ENCODE measurements at regions not wholly inside any gene's neighbourhood (a gene's known extent, or its start where the extent isn't known, plus 50 kb on each side); places are given as distances from the start of the nearest gene placed in this dataset.

- H3K36me3 ChIP-seq (ENCODE audit: control insufficient read depth, insufficient read depth, low read length): no peaks in the 10 kb centered on the region
- DNase-seq (ENCODE audit: extremely low read depth, insufficient read length): no peak
- H3K27me3 ChIP-seq (replicated peaks; ENCODE audit: control insufficient read depth, insufficient read depth, low read length): no peaks in the 10 kb centered on the region
- no peak for TF ChIP-seq CTCF (IDR thresholded peaks at IDR 0.05; ENCODE audit: insufficient read depth, low read length, poor library complexity, severe bottlenecking)
- no peak overlapping the region for H3K4me3 ChIP-seq (replicated peaks; ENCODE audit: low read depth, low read length)
Measured at GRCh38 chr6:102549221-102549874, 1155.8 kb downstream of the GRIK2 start.

- H3K4me3 ChIP-seq (replicated peaks; ENCODE audit: low read depth, low read length): no peak overlapping the region
- no peaks in the 10 kb centered on the region for H3K36me3 ChIP-seq (ENCODE audit: control insufficient read depth, insufficient read depth, low read length)
- no peaks in the 10 kb centered on the region for H3K27me3 ChIP-seq (replicated peaks; ENCODE audit: control insufficient read depth, insufficient read depth, low read length)
- TF ChIP-seq CTCF (IDR thresholded peaks at IDR 0.05; ENCODE audit: insufficient read depth, low read length, poor library complexity, severe bottlenecking): no peak
- no peak for DNase-seq (ENCODE audit: extremely low read depth, insufficient read length)
Measured at GRCh38 chr6:102525336-102525735, 1131.8 kb downstream of the GRIK2 start.

- H3K36me3 ChIP-seq (ENCODE audit: control insufficient read depth, insufficient read depth, low read length): no peaks in the 10 kb centered on the region
- H3K27me3 ChIP-seq (replicated peaks; ENCODE audit: control insufficient read depth, insufficient read depth, low read length): no peaks in the 10 kb centered on the region
- H3K4me3 ChIP-seq (replicated peaks; ENCODE audit: low read depth, low read length): no peak overlapping the region
- no peak for DNase-seq (ENCODE audit: extremely low read depth, insufficient read length)
- no peak for TF ChIP-seq CTCF (IDR thresholded peaks at IDR 0.05; ENCODE audit: insufficient read depth, low read length, poor library complexity, severe bottlenecking)
Measured at GRCh38 chr6:102520966-102521365, 1127.5 kb downstream of the GRIK2 start.

- no peak for TF ChIP-seq CTCF (IDR thresholded peaks at IDR 0.05; ENCODE audit: insufficient read depth, low read length, poor library complexity, severe bottlenecking)
- H3K27me3 ChIP-seq (replicated peaks; ENCODE audit: control insufficient read depth, insufficient read depth, low read length): no peaks in the 10 kb centered on the region
- H3K4me3 ChIP-seq (replicated peaks; ENCODE audit: low read depth, low read length): no peak overlapping the region
- H3K36me3 ChIP-seq (ENCODE audit: control insufficient read depth, insufficient read depth, low read length): no peaks in the 10 kb centered on the region
- no peak for DNase-seq (ENCODE audit: extremely low read depth, insufficient read length)
Measured at GRCh38 chr6:102517506-102517905, 1124.0 kb downstream of the GRIK2 start.

GRCh38 chr6:102501615-102502014 lies 1108.1 kb downstream of the GRIK2 start:
- DNase-seq (ENCODE audit: extremely low read depth, insufficient read length): no peak
- TF ChIP-seq CTCF (IDR thresholded peaks at IDR 0.05; ENCODE audit: insufficient read depth, low read length, poor library complexity, severe bottlenecking): no peak
- Histone ChIP-seq H3K27me3 (replicated peaks; ENCODE audit: control insufficient read depth, insufficient read depth, low read length) (no peaks in the 10 kb centered on the region), H3K36me3 (ENCODE audit: control insufficient read depth, insufficient read depth, low read length) (no peaks in the 10 kb centered on the region), H3K4me3 (replicated peaks; ENCODE audit: low read depth, low read length) (no peak overlapping the region)

GRCh38 chr6:102494808-102495207 lies 1101.3 kb downstream of the GRIK2 start:
- TF ChIP-seq CTCF (IDR thresholded peaks at IDR 0.05; ENCODE audit: insufficient read depth, low read length, poor library complexity, severe bottlenecking): no peak
- Histone ChIP-seq H3K4me3 (replicated peaks; ENCODE audit: low read depth, low read length) (no peak overlapping the region), H3K27me3 (replicated peaks; ENCODE audit: control insufficient read depth, insufficient read depth, low read length) (no peaks in the 10 kb centered on the region), H3K36me3 (ENCODE audit: control insufficient read depth, insufficient read depth, low read length) (no peaks in the 10 kb centered on the region)
- no peak for DNase-seq (ENCODE audit: extremely low read depth, insufficient read length)
